Pancreas (tissue), 10 donors: ENCODE measurements at regions not wholly inside any gene's neighbourhood (a gene's known extent, or its start where the extent isn't known, plus 50 kb on each side); places are given as distances from the start of the nearest gene placed in this dataset.
A peak's percentile ranks its signal among the peaks of the same experiment; 100 is the strongest.

Experiments used
- ATAC-seq, 4 donors: fragments of 200-7000 bp; cut with Tn5 transposase; one replicate each; pipeline versions ENCODE4 v1.8.0 to v1.9.1; 2020; ENCODE audit warnings: mild to moderate bottlenecking in 4 of 4, moderate library complexity in 4 of 4
- DNase-seq, 6 donors: peaks; one replicate each; pipeline ENCODE4 v3.0.0-alpha.2; 2020
- FAIRE-seq: peaks from 2 replicates; lab custom pipeline; 2012; peaks lifted over from hg19 to GRCh38; lab: Jason Lieb, UNC
- H3K27ac ChIP-seq, 4 donors: fragments of 200-600 bp; sonication (generic); 1 replicate in 3 of 4; 2 replicates in 1 of 4; pipeline versions ENCODE4 v1.5.0 to v1.8.0; 2020
- H3K27me3 ChIP-seq, 4 donors: fragments of 200-600 bp; one replicate each; pipeline ENCODE4 v1.8.0; 2021
- H3K36me3 ChIP-seq, 3 donors: fragments of 200-600 bp; sonication (generic) in 1 of 3; one replicate each; pipeline versions ENCODE4 v1.5.0 to v1.8.0; 2020 to 2021
- H3K4me1 ChIP-seq, 3 donors: fragments of 200-600 bp; one replicate each; pipeline ENCODE4 v1.8.0; 2021
- H3K4me3 ChIP-seq, 4 donors: fragments of 200-600 bp; sonication (generic) in 2 of 4; one replicate each; pipeline versions ENCODE4 v1.5.0 to v1.8.0; 2020 to 2021
- H3K9me3 ChIP-seq, 4 donors: fragments of 200-600 bp; one replicate each; pipeline ENCODE4 v1.8.0; 2021
- WGBS, 2 donors: extraction: QIAGEN DNeasy Blood & Tissue Kit; methylation state at CpG; one replicate each; pipeline ENCODE4 v1.1.7; 2013; 5-methylcytosine and 5-hydroxymethylcytosine counted together
- intact Hi-C, 3 donors: fragments of 100-400 bp; cut with DNase I; formaldehyde crosslinking; loops; one replicate each; pipeline versions ENCODE4 v1.11.1 to v1.14.2; 2022
- TF ChIP-seq, protein P1 (sequence below), 4 donors: fragments of 200-600 bp; sonication (generic) in 3 of 4; IDR thresholded peaks; one replicate each; pipeline versions ENCODE4 v1.5.0 to v1.8.0; 2021; ENCODE audit warnings: antibody characterized with exemption in 4 of 4
- donor health status: healthy with polysubstance abuse.
- donor health status: DM: no; HTN: no; CAD: no; lungs with moderate emphysema.
- donor health status: DM: no; HTN: no; CAD: no.
- donor health status: control.
- donor health status: control.
- donor health status: Bipolar disorder and iron deficiency.
- donor health status: DM: yes; HTN: yes; CAD: no.
- donor health status: DM: no; HTN: no; CAD: no.
- donor health status: DM: no; HTN: no; CAD: no.
- donor health status: DM: yes; HTN: yes; CAD: no.

DNA sequence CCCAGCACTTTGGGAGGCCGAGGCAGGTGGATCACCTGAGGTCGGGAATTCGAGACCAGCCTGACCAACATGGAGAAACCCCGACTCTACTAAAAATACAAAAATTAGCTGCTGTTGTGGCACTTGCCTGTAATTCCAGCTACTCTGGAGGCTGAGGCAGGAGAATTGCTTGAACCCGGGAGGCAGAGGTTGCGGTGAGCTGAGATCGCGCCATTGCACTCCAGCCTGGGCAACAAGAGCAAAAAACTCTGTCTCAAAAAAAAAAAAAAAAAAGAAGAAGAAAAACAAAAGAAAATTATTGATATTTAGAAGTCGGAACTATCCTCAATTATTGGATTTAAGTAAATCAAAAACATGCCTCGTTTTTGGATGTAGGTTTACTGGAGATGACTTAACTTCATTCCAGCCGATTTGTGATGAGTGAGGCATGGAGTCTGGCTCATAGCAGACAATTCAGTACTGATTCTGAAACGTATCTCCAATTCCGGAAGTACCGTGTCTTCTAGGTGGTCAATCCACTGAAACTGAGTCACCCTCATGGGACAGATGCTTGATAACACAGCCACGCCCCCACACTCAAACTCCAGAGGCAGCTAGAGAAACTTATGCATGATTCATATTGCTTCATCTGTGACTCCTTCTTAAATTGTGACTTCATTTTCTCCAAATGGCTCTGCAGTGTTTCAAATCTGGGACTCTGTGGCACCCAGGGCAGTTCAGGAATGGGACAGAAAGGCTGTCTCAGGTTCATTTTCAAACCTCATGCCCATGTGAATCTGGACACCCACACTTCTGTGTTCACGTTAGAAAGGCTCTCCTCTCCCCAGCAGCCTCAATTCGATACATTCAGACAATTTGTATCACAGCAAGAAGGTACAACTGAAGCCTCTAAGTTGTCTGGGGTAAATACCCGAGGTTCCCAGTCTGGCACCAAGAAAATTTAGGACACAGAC, 110.4 kb upstream of the ARMC2 start:
- TF ChIP-seq, protein P1, sequence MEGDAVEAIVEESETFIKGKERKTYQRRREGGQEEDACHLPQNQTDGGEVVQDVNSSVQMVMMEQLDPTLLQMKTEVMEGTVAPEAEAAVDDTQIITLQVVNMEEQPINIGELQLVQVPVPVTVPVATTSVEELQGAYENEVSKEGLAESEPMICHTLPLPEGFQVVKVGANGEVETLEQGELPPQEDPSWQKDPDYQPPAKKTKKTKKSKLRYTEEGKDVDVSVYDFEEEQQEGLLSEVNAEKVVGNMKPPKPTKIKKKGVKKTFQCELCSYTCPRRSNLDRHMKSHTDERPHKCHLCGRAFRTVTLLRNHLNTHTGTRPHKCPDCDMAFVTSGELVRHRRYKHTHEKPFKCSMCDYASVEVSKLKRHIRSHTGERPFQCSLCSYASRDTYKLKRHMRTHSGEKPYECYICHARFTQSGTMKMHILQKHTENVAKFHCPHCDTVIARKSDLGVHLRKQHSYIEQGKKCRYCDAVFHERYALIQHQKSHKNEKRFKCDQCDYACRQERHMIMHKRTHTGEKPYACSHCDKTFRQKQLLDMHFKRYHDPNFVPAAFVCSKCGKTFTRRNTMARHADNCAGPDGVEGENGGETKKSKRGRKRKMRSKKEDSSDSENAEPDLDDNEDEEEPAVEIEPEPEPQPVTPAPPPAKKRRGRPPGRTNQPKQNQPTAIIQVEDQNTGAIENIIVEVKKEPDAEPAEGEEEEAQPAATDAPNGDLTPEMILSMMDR (IDR thresholded peaks at IDR 0.05), result no peak
- H3K9me3 ChIP-seq, result no peaks in the 10 kb centered on the region
- 91 to 93% methylated on average over 18 of the region's 18 CpGs for WGBS, 2 donors
- peaks cover 3 to 18% (median 17%) of the 10 kb centered on the region in 3 donors for H3K4me1 ChIP-seq
- no peaks in the 10 kb centered on the region for H3K27me3 ChIP-seq
- no peak overlapping the region for H3K27ac ChIP-seq
- ATAC-seq (peak in 2 of 4 donors; percentile 9 to 48), FAIRE-seq (no peak), DNase-seq (no peak)
- H3K36me3 ChIP-seq, result no peaks in the 10 kb centered on the region
- intact Hi-C loops, result no loop called here
- no peak overlapping the region for H3K4me3 ChIP-seq

DNA sequence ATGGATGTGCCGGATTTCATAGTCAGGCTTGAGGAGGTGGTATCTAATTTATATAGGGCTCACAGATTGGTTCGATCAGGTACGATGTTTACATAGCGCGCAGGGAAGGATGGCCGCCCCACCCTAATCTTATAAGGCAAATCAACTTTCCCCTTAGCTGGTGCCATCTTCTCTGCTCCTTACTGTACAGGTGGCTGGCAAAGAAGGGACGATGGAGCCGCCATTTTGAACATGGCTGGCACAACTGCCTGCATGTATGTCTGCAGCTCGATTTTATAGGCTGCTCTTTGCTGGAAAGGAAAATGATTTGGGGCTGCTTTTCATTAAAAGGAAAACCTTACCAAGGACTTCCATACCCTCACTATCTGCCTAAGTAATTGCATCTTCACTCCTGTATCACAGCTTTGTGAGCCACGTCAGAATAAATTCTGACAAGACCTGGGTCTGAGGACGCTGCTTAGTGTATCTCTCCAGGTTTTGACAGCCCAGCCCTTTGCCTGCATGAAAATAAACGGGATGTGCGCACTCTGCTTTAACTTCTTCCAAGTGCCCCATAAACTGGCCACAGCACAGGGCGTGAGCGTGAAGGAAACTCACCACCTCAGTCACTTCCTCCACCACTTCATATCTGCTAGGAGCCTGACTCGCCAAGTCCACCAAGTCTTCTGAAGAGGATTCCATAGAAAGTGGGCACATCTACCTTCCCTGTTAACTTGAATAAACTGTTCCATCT, 109.4 kb upstream of the ARMC2 start:
- TF ChIP-seq, protein P1 (IDR thresholded peaks at IDR 0.05), result no peak
- Histone ChIP-seq H3K36me3 (no peaks in the 10 kb centered on the region), H3K9me3 (no peaks in the 10 kb centered on the region), H3K27me3 (no peaks in the 10 kb centered on the region), H3K27ac (peak overlapping the region in 2 of 4 donors; percentile 53 to 63), H3K4me3 (no peak overlapping the region), H3K4me1 (peaks cover 6 to 25% (median 21%) of the 10 kb centered on the region in 3 donors)
- intact Hi-C loops, result no loop called here
- DNase-seq (no peak), ATAC-seq (peak in 2 of 4 donors; percentile 2 to 7), FAIRE-seq (no peak)
- 85 to 88% methylated on average over 16 of the region's 16 CpGs for WGBS, 2 donors

DNA sequence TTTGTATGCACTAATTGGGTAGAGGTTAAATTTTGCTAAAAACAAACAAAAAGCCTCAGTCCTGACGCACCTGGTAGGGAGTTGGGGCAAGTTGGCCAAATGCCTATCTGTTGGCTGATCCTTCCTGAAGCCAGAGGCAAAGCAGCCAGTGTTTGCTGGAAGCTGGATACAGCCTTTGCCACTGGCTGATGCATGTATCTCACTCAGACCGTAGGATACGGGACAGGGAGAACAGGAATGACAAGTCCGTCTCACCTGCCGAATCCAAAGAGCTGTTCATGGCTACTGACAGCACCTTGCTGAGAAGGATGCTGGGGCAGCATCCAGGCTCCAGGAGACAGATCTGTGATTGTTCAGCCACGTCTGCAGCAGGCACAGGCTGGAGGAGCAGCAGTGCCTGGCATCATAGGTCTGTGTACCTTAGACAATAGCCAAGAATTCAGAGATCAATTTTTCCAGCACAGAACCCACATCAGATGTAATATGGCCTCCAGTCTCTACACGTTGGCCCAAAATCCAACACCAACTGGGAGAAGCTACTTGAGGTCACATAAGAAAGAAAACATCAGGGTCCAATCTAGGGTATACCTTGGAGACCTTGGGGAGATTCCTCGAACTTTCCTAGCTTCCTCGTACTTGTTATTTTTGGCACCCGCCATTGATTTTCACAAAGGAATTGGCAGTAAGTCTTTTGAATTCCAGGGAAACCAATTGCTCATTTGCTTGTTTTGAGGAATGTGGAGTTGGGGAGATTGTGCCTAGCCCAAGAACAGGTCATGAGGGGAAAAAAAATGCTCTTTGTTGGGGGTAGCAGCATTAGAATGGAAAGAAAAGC, 108.5 kb upstream of the ARMC2 start:
- peak; percentile 51 to 75 (median 67) for ATAC-seq

DNA sequence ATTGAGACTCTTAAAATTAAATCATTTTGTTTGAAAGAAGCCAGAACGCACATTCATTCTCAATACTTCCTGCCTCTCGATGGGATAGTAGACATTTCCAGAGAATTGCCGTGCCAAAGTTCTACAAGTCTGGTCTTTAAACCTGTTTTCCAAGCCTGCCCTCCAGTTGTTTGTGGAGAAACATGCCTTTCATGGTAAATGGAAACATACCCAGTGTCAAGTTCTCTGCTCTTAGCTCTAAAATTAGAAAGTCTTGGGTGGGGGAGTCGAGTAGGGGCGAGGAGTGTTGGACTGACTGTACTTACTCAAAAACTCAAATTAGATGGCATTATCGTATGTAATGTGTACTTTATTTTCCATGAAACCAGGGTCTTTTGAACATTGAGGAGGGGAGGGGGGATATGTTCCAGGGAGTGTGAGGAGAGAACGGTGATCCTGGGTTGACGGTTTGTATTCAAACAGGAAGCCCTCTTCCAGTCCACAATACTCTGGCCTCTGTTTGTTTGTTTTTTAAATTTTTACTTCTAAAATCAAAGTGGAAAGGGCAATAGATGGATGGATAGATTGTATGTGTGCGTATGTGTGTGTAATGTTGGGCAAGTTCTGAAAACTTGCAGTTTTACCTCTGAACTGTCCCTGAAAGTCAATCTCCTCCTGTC, 106.8 kb upstream of the ARMC2 start:
- ATAC-seq (no peak), FAIRE-seq (no peak)
- TF ChIP-seq, protein P1 (IDR thresholded peaks at IDR 0.05), result no peak

More for the DNA sequence above, 108.5 kb upstream of the ARMC2 start:
- Histone ChIP-seq H3K27ac (peak overlapping the region in 3 of 4 donors; percentile 33 to 63 (median 53)), H3K9me3 (no peaks in the 10 kb centered on the region), H3K27me3 (no peaks in the 10 kb centered on the region), H3K4me3 (no peak overlapping the region), H3K4me1 (peaks cover 11 to 31% (median 29%) of the 10 kb centered on the region in 3 donors), H3K36me3 (no peaks in the 10 kb centered on the region)
- no peak for FAIRE-seq
- TF ChIP-seq, protein P1 (IDR thresholded peaks at IDR 0.05), result no peak
- WGBS, 2 donors, result 16 to 21% methylated on average over 10 of the region's 10 CpGs
- DNase-seq, result peak in 2 of 6 donors; percentile 39 to 45
- intact Hi-C loops, result no loop called here

More for the DNA sequence above, 106.8 kb upstream of the ARMC2 start:
- Histone ChIP-seq H3K4me3 (no peak overlapping the region), H3K9me3 (no peaks in the 10 kb centered on the region), H3K36me3 (no peaks in the 10 kb centered on the region), H3K4me1 (peaks cover 25 to 41% (median 40%) of the 10 kb centered on the region in 3 donors), H3K27ac (no peak overlapping the region), H3K27me3 (no peaks in the 10 kb centered on the region)
- WGBS, 2 donors, result 88 to 91% methylated on average over 9 of the region's 9 CpGs
- DNase-seq, result no peak
- intact Hi-C loops, result no loop called here
